ENCODE measurements at regions not wholly inside any gene's neighbourhood (a gene's known extent, or its start where the extent isn't known, plus 50 kb on each side); places are given as distances from the start of the nearest gene placed in this dataset.

GRCh38 chr3:17911986-17912760 is 169.7 kb upstream of the TBC1D5 start:
- no peak overlapping the region for H3K27ac Mint-ChIP-seq
- DNase-seq (no peak), ATAC-seq (ENCODE audit: low read depth) (no peak)
- Histone ChIP-seq H2AFZ (ENCODE audit: insufficient read depth, low read depth, low read length, poor library complexity, severe bottlenecking) (peak overlapping the region; percentile 40), H3K4me2 (replicated peaks; ENCODE audit: low read depth, low read length, poor library complexity, severe bottlenecking) (peak overlapping the region; percentile 52), H3K27ac (ENCODE audit: low read length in 2 of 2) (no peak overlapping the region), H3K4me1 (ENCODE audit: control insufficient read depth in 2 of 2, insufficient read depth in 2 of 2, low read length in 2 of 2) (peaks cover 19 to 31% of the 10 kb centered on the region in 2 donors), H3K9ac (ENCODE audit: low read length) (peak overlapping the region; percentile 22), H4K20me1 (ENCODE audit: control insufficient read depth, insufficient read depth, low read length, poor library complexity, severe bottlenecking) (no peaks in the 10 kb centered on the region), H3K79me2 (ENCODE audit: control insufficient read depth, insufficient read depth, low read length) (no peaks in the 10 kb centered on the region), H3K27me3 (replicated peaks in 1 of 4; ENCODE audit: control extremely low read depth in 1 of 4, control insufficient read depth in 3 of 4, insufficient read depth in 4 of 4, low read length in 3 of 4) (peaks cover 0 to 10% (median 4%) of the 10 kb centered on the region in 4 experiments), H3K4me3 (ENCODE audit: control extremely low read depth in 1 of 5, extremely low read depth in 1 of 5, insufficient read depth in 1 of 5, low read depth in 2 of 5, low read length in 4 of 5) (peak overlapping the region in 1 of 5 experiments; percentile 10), H3K36me3 (replicated peaks in 1 of 2; ENCODE audit: control extremely low read depth in 1 of 2, control insufficient read depth in 1 of 2, extremely low read depth in 1 of 2, insufficient read depth in 2 of 2, low read length in 1 of 2) (no peaks in the 10 kb centered on the region), H3K9me3 (ENCODE audit: control extremely low read depth in 1 of 3, control insufficient read depth in 2 of 3, insufficient read depth in 1 of 3, low read length in 2 of 3) (no peaks in the 10 kb centered on the region)
- WGBS (ENCODE audit: insufficient coverage) = 0% methylated on average over 1 of the region's 8 CpGs
- CTCF ChIA-PET = interaction anchor here (1.0 to 1.3 kb wide), 2 partner anchors 71 to 383 kb away, joined by 3 read pairs; no protein-coding TSS in a partner anchor
- no peaks in the 10 kb centered on the region for H3K9me3 Mint-ChIP-seq (ENCODE audit: insufficient read depth)
- TF ChIP-seq EZH2 (IDR thresholded peaks at IDR 0.05; ENCODE audit: borderline replicate concordance, insufficient read depth, low read depth, low read length, poor library complexity, severe bottlenecking) (no peak), CTCF (IDR thresholded peaks at IDR 0.05) (no peak)
- H3K4me3 Mint-ChIP-seq = peak overlapping the region; percentile 33
- H3K27me3 Mint-ChIP-seq = peaks cover 19% of the 10 kb centered on the region
- intact Hi-C loops (cut with micrococcal nuclease) = no loop called here
- POLR2A ChIA-PET = no interaction called here
- peaks cover 26% of the 10 kb centered on the region for H3K4me1 Mint-ChIP-seq

- Mint-ChIP-seq H3K9me3 (ENCODE audit: insufficient read depth) (no peaks in the 10 kb centered on the region), H3K27ac (no peak overlapping the region), H3K27me3 (peaks cover 11% of the 10 kb centered on the region), H3K4me3 (no peak overlapping the region), H3K4me1 (peaks cover 26% of the 10 kb centered on the region)
- no peak overlapping the region for H2AFZ ChIP-seq (ENCODE audit: insufficient read depth, low read depth, low read length, poor library complexity, severe bottlenecking)
- H3K9me3 ChIP-seq (ENCODE audit: control extremely low read depth in 1 of 3, control insufficient read depth in 2 of 3, insufficient read depth in 1 of 3, low read length in 2 of 3) = no peaks in the 10 kb centered on the region
- no peak for TF ChIP-seq CTCF (IDR thresholded peaks at IDR 0.05)
- no peak for TF ChIP-seq EZH2 (IDR thresholded peaks at IDR 0.05; ENCODE audit: borderline replicate concordance, insufficient read depth, low read depth, low read length, poor library complexity, severe bottlenecking)
- ChIA-PET CTCF (no interaction called here), POLR2A (no interaction called here)
- no peaks in the 10 kb centered on the region for H4K20me1 ChIP-seq (ENCODE audit: control insufficient read depth, insufficient read depth, low read length, poor library complexity, severe bottlenecking)
- H3K36me3 ChIP-seq (replicated peaks in 1 of 2; ENCODE audit: control extremely low read depth in 1 of 2, control insufficient read depth in 1 of 2, extremely low read depth in 1 of 2, insufficient read depth in 2 of 2, low read length in 1 of 2) = no peaks in the 10 kb centered on the region
- peaks cover 19 to 31% of the 10 kb centered on the region in 2 donors for H3K4me1 ChIP-seq (ENCODE audit: control insufficient read depth in 2 of 2, insufficient read depth in 2 of 2, low read length in 2 of 2)
- H3K4me2 ChIP-seq (replicated peaks; ENCODE audit: low read depth, low read length, poor library complexity, severe bottlenecking) = no peak overlapping the region
- peak; percentile 12 for DNase-seq
- WGBS (ENCODE audit: insufficient coverage) = 0% methylated on average over 1 of the region's 1 CpG
- H3K9ac ChIP-seq (ENCODE audit: low read length) = no peak overlapping the region
- intact Hi-C loops (cut with micrococcal nuclease) = no loop called here
- no peak overlapping the region for H3K27ac ChIP-seq (ENCODE audit: low read length in 2 of 2)
- ATAC-seq (ENCODE audit: low read depth) = no peak
- no peaks in the 10 kb centered on the region for H3K79me2 ChIP-seq (ENCODE audit: control insufficient read depth, insufficient read depth, low read length)
- no peak overlapping the region for H3K4me3 ChIP-seq (ENCODE audit: control extremely low read depth in 1 of 5, extremely low read depth in 1 of 5, insufficient read depth in 1 of 5, low read depth in 2 of 5, low read length in 4 of 5)
- H3K27me3 ChIP-seq (replicated peaks in 1 of 4; ENCODE audit: control extremely low read depth in 1 of 4, control insufficient read depth in 3 of 4, insufficient read depth in 4 of 4, low read length in 3 of 4) = peaks cover 0 to 10% (median 4%) of the 10 kb centered on the region in 4 experiments
These were observed 168.5 kb upstream of the TBC1D5 start for GRCh38 chr3:17910922-17911321.

Measured in B cell (primary cell).